Endothelial cell of umbilical vein (primary cell): ENCODE measurements at regions not wholly inside any gene's neighbourhood (a gene's known extent, or its start where the extent isn't known, plus 50 kb on each side); places are given as distances from the start of the nearest gene placed in this dataset.

Source experiments
- BruUV-seq: library from RNA; stranded (reverse); fragments of 400-500 nt; replicated peaks from 2 replicates; lab custom pipeline; 2021; lab: Mats Ljungman, UMichigan
- CTCF ChIA-PET: fragments of 300-600, 350-600 bp; sonication (Branson Sonifier 250); formaldehyde crosslinking; loops from one replicate; lab custom pipeline; 2021; ENCODE audit warnings: antibody characterized with exemption, inconsistent platforms; lab: Charles Lee
- POLR2A ChIA-PET: fragments of 300-600, 350-600 bp; sonication (Branson Sonifier 250); formaldehyde crosslinking; loops from one replicate; lab custom pipeline; 2021; ENCODE audit warnings: antibody characterized with exemption, inconsistent platforms; lab: Charles Lee
- DNase-seq: peaks from one replicate; pipeline ENCODE4 v3.0.0-alpha.2; 2011; ENCODE audit warnings: low read depth, low spot score
- FAIRE-seq: peaks from 2 replicates; lab custom pipeline; 2011; peaks lifted over from hg19 to GRCh38; lab: Jason Lieb, UNC
- H2AFZ ChIP-seq: 2 replicates; pipeline ENCODE4 v1.6.0; 2012; ENCODE audit warnings: low read depth, low read length, control low read depth, inconsistent platforms
- H3K27ac ChIP-seq: 2 replicates; pipeline ENCODE4 v1.5.1; 2011; ENCODE audit warnings: low read depth, mild to moderate bottlenecking, control low read depth, low read length, moderate library complexity; ENCODE audit not compliant: insufficient read depth
- H3K27me3 ChIP-seq, 2 experiments: 2 replicates each; pipeline versions ENCODE4 v1.6.0 to v1.6.1; 2011; ENCODE audit warnings: low read length in 2 of 2, mixed read lengths in 1 of 2; ENCODE audit not compliant: control insufficient read depth in 2 of 2, insufficient read depth in 2 of 2
- H3K36me3 ChIP-seq, 2 experiments: 2 replicates in 1 of 2; 3 replicates in 1 of 2; pipeline ENCODE4 v1.5.1; 2011; ENCODE audit warnings: low read length in 2 of 2, mild to moderate bottlenecking in 1 of 2, moderate library complexity in 1 of 2; ENCODE audit not compliant: control insufficient read depth in 2 of 2, insufficient read depth in 2 of 2; ENCODE audit errors: extremely low read depth in 1 of 2
- H3K4me1 ChIP-seq: 3 replicates; pipeline ENCODE4 v1.5.1; 2011; ENCODE audit warnings: mild to moderate bottlenecking, low read length; ENCODE audit not compliant: control insufficient read depth, insufficient read depth; ENCODE audit errors: extremely low read depth
- H3K4me2 ChIP-seq: 2 replicates; pipeline ENCODE4 v1.6.1; 2011; ENCODE audit warnings: low read length, control low read depth, mixed read lengths; ENCODE audit not compliant: insufficient read depth
- H3K4me3 ChIP-seq, 3 experiments: fragments of 200-600 bp in 1 of 3; sonication (generic), shearing (Covaris generic) in 1 of 3; replicated peaks in 1 of 3; 2 replicates each; pipeline ENCODE4 v1.5.1; 2011 to 2016; ENCODE audit warnings: control low read depth in 3 of 3, low read length in 3 of 3, mild to moderate bottlenecking in 2 of 3, inconsistent platforms in 1 of 3, low read depth in 1 of 3, moderate library complexity in 1 of 3; ENCODE audit not compliant: insufficient read depth in 1 of 3
- H3K79me2 ChIP-seq: 2 replicates; pipeline ENCODE4 v1.6.0; 2012; ENCODE audit warnings: low read length, inconsistent platforms; ENCODE audit not compliant: control insufficient read depth, insufficient read depth
- H3K9ac ChIP-seq: replicated peaks from 2 replicates; pipeline ENCODE3; 2011; ENCODE audit warnings: low read length, control low read depth; ENCODE audit not compliant: insufficient read depth; ENCODE audit errors: extremely low read depth
- H3K9me1 ChIP-seq: replicated peaks from 3 replicates; pipeline ENCODE4 v1.6.0; 2011; ENCODE audit warnings: mild to moderate bottlenecking, low read length; ENCODE audit not compliant: control insufficient read depth, insufficient read depth; ENCODE audit errors: extremely low read depth
- H3K9me3 ChIP-seq: replicated peaks from 2 replicates; pipeline ENCODE4 v1.5.1; 2012; ENCODE audit warnings: low read length, inconsistent platforms; ENCODE audit not compliant: control insufficient read depth, insufficient read depth
- H4K20me1 ChIP-seq: replicated peaks from 2 replicates; pipeline ENCODE3; 2011; ENCODE audit warnings: mild to moderate bottlenecking, low read length; ENCODE audit not compliant: control insufficient read depth, insufficient read depth; ENCODE audit errors: extremely low read depth
- CTCF ChIP-seq, 2 donors: IDR thresholded peaks; 1 replicate in 1 of 2; 2 replicates in 1 of 2; pipeline ENCODE4 v1.5.1; 2011; ENCODE audit warnings: low read length in 2 of 2, mild to moderate bottlenecking in 2 of 2, moderate library complexity in 2 of 2, control low read depth in 1 of 2, inconsistent platforms in 1 of 2, low read depth in 1 of 2; ENCODE audit not compliant: insufficient read depth in 1 of 2; ENCODE audit errors: extremely low read depth in 1 of 2
- EZH2 ChIP-seq: IDR thresholded peaks from 2 replicates; pipeline ENCODE4 v1.6.1; 2012; ENCODE audit warnings: borderline replicate concordance, low read depth, mild to moderate bottlenecking, moderate library complexity, low read length, inconsistent platforms; ENCODE audit not compliant: severe bottlenecking
- FOS ChIP-seq: IDR thresholded peaks from 2 replicates; pipeline ENCODE4 v1.6.1; 2011; ENCODE audit warnings: mild to moderate bottlenecking, low read length, moderate library complexity, borderline replicate concordance; ENCODE audit not compliant: insufficient read depth
- GATA2 ChIP-seq: IDR thresholded peaks from 2 replicates; pipeline ENCODE4 v1.7.0; 2011; ENCODE audit warnings: low read depth, mild to moderate bottlenecking, moderate library complexity, mixed read lengths, low read length; ENCODE audit not compliant: insufficient read length, insufficient read depth
- JUN ChIP-seq: IDR thresholded peaks from 2 replicates; pipeline ENCODE4 v1.6.1; 2011; ENCODE audit warnings: borderline replicate concordance, low read depth; ENCODE audit not compliant: insufficient read length, insufficient read depth
- MAX ChIP-seq: IDR thresholded peaks from 2 replicates; pipeline ENCODE4 v1.6.1; 2011; ENCODE audit not compliant: insufficient read depth, insufficient read length
- MYC ChIP-seq: IDR thresholded peaks from one replicate; pipeline ENCODE4 v1.6.1; 2011; ENCODE audit warnings: mild to moderate bottlenecking, low read depth, low read length
- POLR2A ChIP-seq: IDR thresholded peaks from 2 replicates; pipeline ENCODE4 v1.6.1; 2012; ENCODE audit warnings: low read depth, mild to moderate bottlenecking, control low read depth, low read length
- POLR2AphosphoS5 ChIP-seq: IDR thresholded peaks from 2 replicates; pipeline ENCODE4 v1.6.1; 2012; ENCODE audit warnings: low read depth, mild to moderate bottlenecking, control low read depth, low read length, moderate library complexity; ENCODE audit not compliant: insufficient read depth
- dilution Hi-C: fragments of 300-500 bp; cut with MboI; formaldehyde crosslinking; loops from one replicate; pipeline ENCODE4 v1.15.0; 2019; ENCODE audit warnings: low sequenced_read_pairs; ENCODE audit not compliant: extremely low pct_ligation_motif_present
- intact Hi-C: fragments of 100-400 bp; cut with micrococcal nuclease; formaldehyde crosslinking; loops from one replicate; pipeline ENCODE4 v1.10.0; 2022

GRCh38 chr20:24100370-24101011 is 111.9 kb upstream of the GGTLC1 start:
- Histone ChIP-seq H3K79me2 (no peaks in the 10 kb centered on the region), H3K36me3 (no peaks in the 10 kb centered on the region), H3K27ac (no peak overlapping the region), H3K4me3 (no peak overlapping the region), H3K9ac (no peak overlapping the region), H3K4me2 (no peak overlapping the region), H3K9me1 (no peaks in the 10 kb centered on the region), H3K27me3 (peaks cover 0 to 2% of the 10 kb centered on the region in 2 experiments), H4K20me1 (no peaks in the 10 kb centered on the region), H2AFZ (peak overlapping the region; percentile 73), H3K4me1 (peaks cover 33% of the 10 kb centered on the region), H3K9me3 (no peaks in the 10 kb centered on the region)
- no TSS peak for BruUV-seq
- TF ChIP-seq EZH2 = no peak
- peak; percentile 77 to 86 for TF ChIP-seq CTCF (IDR thresholded peaks at IDR 0.05; ENCODE audit: extremely low read depth in 1 of 2, insufficient read depth in 1 of 2, low read depth in 1 of 2, low read length in 2 of 2)
- FAIRE-seq (peak; percentile 79), DNase-seq (peak; percentile 64)
- CTCF ChIA-PET = interaction anchor here (0.7 to 2.7 kb wide), 9 partner anchors 15 to 162 kb away, joined by 3 to 35 read pairs (median 4); no protein-coding TSS in a partner anchor
- dilution Hi-C loops = no loop called here
- intact Hi-C loops = loop anchor here (1.0 to 10.0 kb wide), 7 partner anchors 104 to 1524 kb away; partner anchors contain the start of genes GZF1 and NANP
- POLR2A ChIA-PET = no interaction called here

- Histone ChIP-seq H3K79me2 (no peaks in the 10 kb centered on the region), H3K27me3 (peaks cover 0 to 2% of the 10 kb centered on the region in 2 experiments), H3K36me3 (no peaks in the 10 kb centered on the region), H3K27ac (no peak overlapping the region), H3K9me3 (no peaks in the 10 kb centered on the region), H3K9me1 (no peaks in the 10 kb centered on the region), H4K20me1 (no peaks in the 10 kb centered on the region), H3K4me3 (no peak overlapping the region), H2AFZ (peak overlapping the region; percentile 65), H3K9ac (no peak overlapping the region), H3K4me1 (peaks cover 25% of the 10 kb centered on the region), H3K4me2 (no peak overlapping the region)
- POLR2A ChIA-PET = no interaction called here
- TF ChIP-seq FOS = peak; percentile 49
- TF ChIP-seq MYC = no peak
- no peak for TF ChIP-seq MAX
- no peak for TF ChIP-seq POLR2A
- no peak for TF ChIP-seq CTCF (IDR thresholded peaks at IDR 0.05; ENCODE audit: extremely low read depth in 1 of 2, insufficient read depth in 1 of 2, low read depth in 1 of 2, low read length in 2 of 2)
- peak; percentile 30 for TF ChIP-seq GATA2
- TF ChIP-seq POLR2AphosphoS5 = no peak
- no peak for TF ChIP-seq EZH2
- TF ChIP-seq JUN = no peak
- DNase-seq (peak; percentile 24), FAIRE-seq (no peak)
- CTCF ChIA-PET = interaction anchor here (1.0 to 1.5 kb wide), 2 partner anchors 66 to 208 kb away, joined by 3 to 4 read pairs; no protein-coding TSS in a partner anchor
- no TSS peak for BruUV-seq
- dilution Hi-C loops (no loop called here), intact Hi-C loops (no loop called here)
Measured at GRCh38 chr20:24098886-24099285, 110.3 kb upstream of the GGTLC1 start.
